ENCODE measurements at regions not wholly inside any gene's neighbourhood (a gene's known extent, or its start where the extent isn't known, plus 50 kb on each side); places are given as distances from the start of the nearest gene placed in this dataset.
"Not testable (repeated sequence)": the region's sequence is repeated elsewhere in the genome, so short reads cannot be mapped to it uniquely, and the experiment has no call there.

DNA sequence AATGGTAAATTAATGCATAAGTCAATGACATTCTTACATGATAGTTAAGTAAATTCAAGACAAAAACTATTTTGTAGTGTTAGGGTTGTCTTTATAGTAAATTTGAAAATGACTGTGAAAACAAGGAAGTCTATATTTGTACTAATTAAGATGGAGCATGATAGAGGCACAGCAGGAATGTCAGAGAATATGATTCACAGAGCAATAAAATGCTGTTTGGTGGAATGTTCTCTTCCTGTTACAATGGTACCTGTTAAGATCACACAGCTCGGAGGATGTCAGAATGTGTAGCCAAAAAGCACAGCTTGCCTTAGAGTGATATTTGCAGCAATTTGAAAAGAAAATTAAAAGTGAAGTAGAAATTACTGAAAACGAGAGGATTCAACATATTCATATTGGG lies 2339.7 kb upstream of the RAG2 start:
- no peaks in the 10 kb centered on the region for H3K36me3 ChIP-seq (ENCODE audit: control insufficient read depth, insufficient read depth, low read length)
- DNase-seq: no peak
- 75% methylated on average over 1 of the region's 2 CpGs for WGBS (ENCODE audit: insufficient coverage, low lambda C conversion rate)
- no peak overlapping the region for H3K4me3 ChIP-seq (ENCODE audit: low read length)
- H3K4me1 ChIP-seq (ENCODE audit: control insufficient read depth, insufficient read depth, low read length): no peaks in the 10 kb centered on the region
- no peaks in the 10 kb centered on the region for H3K27me3 ChIP-seq (ENCODE audit: control insufficient read depth, insufficient read depth, low read length)
- H3K27ac ChIP-seq (ENCODE audit: low read length): no peak overlapping the region
- no peaks in the 10 kb centered on the region for H3K9me3 ChIP-seq (ENCODE audit: control insufficient read depth, low read depth, low read length)

DNA sequence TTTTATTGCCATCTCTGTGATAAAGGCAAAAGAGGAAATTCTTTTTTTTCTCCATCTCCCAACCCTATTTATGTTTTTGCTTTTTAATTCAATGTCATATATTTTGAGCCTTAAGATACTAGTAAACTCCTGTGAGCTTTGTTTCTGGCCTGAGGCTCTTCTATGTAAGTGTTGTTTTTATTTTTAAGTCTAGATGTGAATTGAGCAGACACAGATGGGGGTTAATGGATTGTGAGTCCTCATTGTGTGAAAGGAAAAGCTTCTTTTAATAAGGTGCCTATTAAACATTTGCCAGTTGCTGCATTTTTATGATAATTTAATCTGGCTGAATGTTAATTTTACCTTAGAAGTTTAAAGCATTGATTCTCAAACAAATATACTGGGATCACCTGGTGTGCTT lies 2337.9 kb upstream of the RAG2 start:
- no peaks in the 10 kb centered on the region for H3K36me3 ChIP-seq (ENCODE audit: control insufficient read depth, insufficient read depth, low read length)
- no peaks in the 10 kb centered on the region for H3K9me3 ChIP-seq (ENCODE audit: control insufficient read depth, low read depth, low read length)
- H3K27me3 ChIP-seq (ENCODE audit: control insufficient read depth, insufficient read depth, low read length): no peaks in the 10 kb centered on the region
- H3K4me3 ChIP-seq (ENCODE audit: low read length): no peak overlapping the region
- DNase-seq: no peak
- no peaks in the 10 kb centered on the region for H3K4me1 ChIP-seq (ENCODE audit: control insufficient read depth, insufficient read depth, low read length)
- H3K27ac ChIP-seq (ENCODE audit: low read length): no peak overlapping the region

DNA sequence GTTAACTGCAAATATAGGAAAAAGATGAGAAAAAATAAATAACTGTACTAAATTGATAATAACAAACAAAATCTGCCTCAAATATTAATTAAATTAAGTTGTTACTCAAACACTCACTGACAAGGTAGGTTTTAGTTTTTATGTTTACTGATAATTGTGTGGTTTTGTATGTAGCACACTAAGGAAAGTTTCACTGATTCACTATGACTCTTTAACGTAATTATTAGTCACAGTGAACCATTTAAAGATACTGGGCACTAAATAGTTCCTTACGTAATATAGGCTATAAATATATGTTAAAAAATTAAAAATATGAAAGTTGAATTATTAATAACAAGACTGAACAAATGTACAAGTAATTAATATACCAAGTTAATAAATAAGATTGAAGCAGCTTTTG lies 2330.0 kb upstream of the RAG2 start:
- 100% methylated on average over 2 of the region's 2 CpGs for WGBS (ENCODE audit: insufficient coverage, low lambda C conversion rate)
- no peak for DNase-seq

DNA sequence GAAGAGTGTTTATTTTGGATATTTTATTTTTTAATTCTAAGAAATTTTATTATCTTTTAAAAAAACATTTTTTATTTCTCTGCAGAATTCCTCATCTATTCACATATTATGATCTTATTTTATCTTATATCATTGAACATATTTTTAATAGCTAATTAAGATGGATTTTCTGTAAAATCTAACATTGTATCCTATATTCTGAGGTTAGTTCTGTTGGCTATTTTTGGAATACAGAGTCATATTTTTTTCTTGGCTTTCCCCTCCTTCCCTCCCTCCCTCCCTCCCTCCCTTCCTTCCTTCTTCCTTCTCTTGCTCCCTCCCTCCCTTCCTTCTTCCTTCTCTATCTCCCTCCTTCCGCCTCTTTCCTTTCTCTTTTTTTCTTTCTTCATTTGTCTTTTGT lies 2326.6 kb upstream of the RAG2 start:
- Histone ChIP-seq H3K9me3 (ENCODE audit: control insufficient read depth, low read depth, low read length) (peaks cover 3% of the 10 kb centered on the region), H3K36me3 (ENCODE audit: control insufficient read depth, insufficient read depth, low read length) (no peaks in the 10 kb centered on the region), H3K4me3 (ENCODE audit: low read length) (no peak overlapping the region), H3K4me1 (ENCODE audit: control insufficient read depth, insufficient read depth, low read length) (no peaks in the 10 kb centered on the region), H3K27ac (ENCODE audit: low read length) (no peak overlapping the region), H3K27me3 (ENCODE audit: control insufficient read depth, insufficient read depth, low read length) (no peaks in the 10 kb centered on the region)
- DNase-seq: no peak
- 100% methylated on average over 1 of the region's 1 CpG for WGBS (ENCODE audit: insufficient coverage, low lambda C conversion rate)

More for the DNA sequence above, 2330.0 kb upstream of the RAG2 start:
- H3K4me3 ChIP-seq (ENCODE audit: low read length): no peak overlapping the region
- H3K27ac ChIP-seq (ENCODE audit: low read length): no peak overlapping the region
- H3K36me3 ChIP-seq (ENCODE audit: control insufficient read depth, insufficient read depth, low read length): no peaks in the 10 kb centered on the region
- H3K9me3 ChIP-seq (ENCODE audit: control insufficient read depth, low read depth, low read length): peaks cover 3% of the 10 kb centered on the region
- no peaks in the 10 kb centered on the region for H3K27me3 ChIP-seq (ENCODE audit: control insufficient read depth, insufficient read depth, low read length)
- H3K4me1 ChIP-seq (ENCODE audit: control insufficient read depth, insufficient read depth, low read length): no peaks in the 10 kb centered on the region

DNA sequence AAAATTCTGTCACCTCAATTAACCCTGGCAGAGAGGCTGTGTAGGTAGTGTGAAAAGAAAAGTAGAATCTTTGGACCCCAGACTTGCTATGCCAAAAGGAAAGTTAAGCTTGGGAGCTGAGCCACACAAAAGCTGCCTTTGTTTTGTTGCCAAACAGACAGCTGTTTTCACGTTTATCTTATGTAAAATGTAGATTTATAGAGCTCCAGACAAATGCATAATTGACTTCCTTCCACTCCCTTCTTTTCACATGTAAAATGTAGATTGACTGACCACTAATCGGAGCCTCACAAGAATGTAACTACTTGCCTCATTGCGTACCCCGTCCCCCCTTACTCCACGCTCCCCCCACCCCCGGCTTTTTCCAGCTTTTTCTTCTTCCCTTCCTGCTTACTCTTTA lies 2302.2 kb upstream of the RAG2 start:
- Histone ChIP-seq H3K4me1 (ENCODE audit: control insufficient read depth, insufficient read depth, low read length) (no peaks in the 10 kb centered on the region), H3K4me3 (ENCODE audit: low read length) (no peak overlapping the region), H3K27ac (ENCODE audit: low read length) (no peak overlapping the region), H3K27me3 (ENCODE audit: control insufficient read depth, insufficient read depth, low read length) (no peaks in the 10 kb centered on the region), H3K36me3 (ENCODE audit: control insufficient read depth, insufficient read depth, low read length) (no peaks in the 10 kb centered on the region), H3K9me3 (ENCODE audit: control insufficient read depth, low read depth, low read length) (no peaks in the 10 kb centered on the region)
- WGBS (ENCODE audit: insufficient coverage, low lambda C conversion rate): 60% methylated on average over 1 of the region's 6 CpGs
- no peak for DNase-seq

DNA sequence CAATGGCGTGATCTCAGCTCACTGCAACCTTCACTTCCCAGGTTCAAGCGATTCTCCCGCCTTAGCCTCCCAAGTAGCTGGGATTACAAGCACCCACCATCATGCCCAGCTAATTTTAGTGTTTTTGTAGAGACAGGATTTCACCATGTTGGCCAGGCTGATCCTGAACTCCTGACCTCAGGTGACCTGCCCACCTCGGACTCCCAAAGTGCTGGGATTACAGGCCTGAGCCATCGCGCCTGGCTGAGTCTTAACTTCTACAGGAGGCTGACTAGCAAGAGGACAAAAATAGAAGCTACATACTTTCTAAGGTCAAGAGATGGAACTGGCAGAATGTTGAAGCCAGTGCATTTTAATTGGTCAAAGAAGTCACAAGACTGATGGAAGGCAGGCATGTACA lies 2296.2 kb upstream of the RAG2 start:
- not testable (repeated sequence) for H3K4me3 ChIP-seq (ENCODE audit: low read length); H3K27me3 ChIP-seq (ENCODE audit: control insufficient read depth, insufficient read depth, low read length); H3K27ac ChIP-seq (ENCODE audit: low read length); DNase-seq; H3K9me3 ChIP-seq (ENCODE audit: control insufficient read depth, low read depth, low read length); H3K36me3 ChIP-seq (ENCODE audit: control insufficient read depth, insufficient read depth, low read length); H3K4me1 ChIP-seq (ENCODE audit: control insufficient read depth, insufficient read depth, low read length)
- WGBS (ENCODE audit: insufficient coverage, low lambda C conversion rate): no CpG with 5 or more reads among the region's 6 CpGs

DNA sequence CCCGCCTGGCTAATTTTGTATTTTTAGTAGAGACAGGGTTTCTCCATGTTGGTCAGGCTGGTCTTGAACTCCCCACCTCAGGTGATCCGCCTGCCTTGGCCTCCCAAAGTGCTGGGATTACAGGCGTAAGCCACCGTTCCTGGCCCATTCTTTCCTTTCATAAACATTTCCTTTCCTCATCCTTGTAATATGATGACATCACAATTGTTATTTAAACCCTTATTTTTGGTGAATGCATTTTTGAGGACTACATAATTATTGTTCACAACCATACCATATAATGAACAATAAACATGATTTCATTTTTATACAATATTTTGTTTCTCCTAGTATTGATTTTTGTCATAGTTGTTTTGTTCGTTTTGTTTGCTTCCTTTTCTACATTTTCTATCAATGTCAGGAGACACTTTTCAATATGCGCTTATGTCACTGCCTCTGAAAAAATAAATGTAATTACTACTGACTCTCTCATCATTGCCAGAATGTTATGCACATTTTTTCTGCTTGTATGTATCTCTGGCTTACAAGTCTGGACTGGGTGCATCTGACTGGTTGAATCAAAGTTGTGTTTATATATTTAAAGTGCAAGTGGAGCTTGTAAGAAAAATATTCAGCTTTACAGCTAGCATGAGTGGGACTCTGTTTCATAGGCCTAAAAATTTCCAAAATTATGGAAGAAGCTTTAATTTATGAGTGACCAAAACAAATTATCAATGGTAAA lies 2286.3 kb upstream of the RAG2 start:
- no peak for DNase-seq
- Histone ChIP-seq H3K4me1 (ENCODE audit: control insufficient read depth, insufficient read depth, low read length) (no peaks in the 10 kb centered on the region), H3K36me3 (ENCODE audit: control insufficient read depth, insufficient read depth, low read length) (no peaks in the 10 kb centered on the region), H3K27ac (ENCODE audit: low read length) (no peak overlapping the region), H3K27me3 (ENCODE audit: control insufficient read depth, insufficient read depth, low read length) (no peaks in the 10 kb centered on the region), H3K9me3 (ENCODE audit: control insufficient read depth, low read depth, low read length) (no peaks in the 10 kb centered on the region), H3K4me3 (ENCODE audit: low read length) (no peak overlapping the region)
- WGBS (ENCODE audit: insufficient coverage, low lambda C conversion rate): 78% methylated on average over 4 of the region's 6 CpGs

DNA sequence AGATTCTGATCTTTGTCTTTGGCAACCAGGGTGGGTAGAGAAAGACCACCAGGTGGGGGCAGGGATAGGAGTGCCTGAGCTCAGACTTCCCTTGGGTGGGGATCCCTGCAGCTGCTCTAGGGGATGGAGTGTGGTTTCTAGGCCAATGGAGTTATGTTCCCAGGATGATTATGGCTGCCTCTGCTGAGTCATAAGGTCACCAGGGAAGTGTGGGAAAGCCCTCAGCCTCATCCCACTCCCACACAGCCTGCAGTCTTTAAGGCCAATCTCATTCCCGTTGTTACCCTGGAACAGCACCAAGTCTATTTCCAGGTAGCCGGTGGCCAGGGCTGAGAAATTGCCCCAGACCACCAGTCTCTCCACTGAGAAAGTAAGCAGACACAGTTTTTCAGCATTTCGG lies 2269.3 kb upstream of the RAG2 start:
- no CpG with 5 or more reads among the region's 3 CpGs for WGBS (ENCODE audit: insufficient coverage, low lambda C conversion rate)
- H3K4me1 ChIP-seq (ENCODE audit: control insufficient read depth, insufficient read depth, low read length): no peaks in the 10 kb centered on the region

DNA sequence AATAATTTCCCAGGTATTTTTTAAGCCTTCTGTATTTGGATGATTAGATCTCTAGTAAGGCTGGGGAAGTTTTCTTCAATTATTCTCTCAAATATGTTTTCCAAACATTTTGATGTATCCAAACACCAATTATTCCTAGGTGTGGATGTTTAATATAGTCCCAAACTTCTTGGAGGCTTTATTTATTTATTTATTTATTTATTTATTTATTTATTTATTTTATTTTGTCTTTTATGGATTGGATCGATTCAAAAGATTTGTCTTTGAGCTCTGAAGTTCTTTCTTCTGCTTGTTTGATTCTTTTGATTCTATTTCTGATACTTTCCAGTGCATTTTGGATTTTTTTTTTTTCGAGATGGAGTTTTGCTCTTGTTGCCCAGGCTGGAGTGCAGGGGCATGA lies 2267.9 kb upstream of the RAG2 start:
- no peak for DNase-seq
- WGBS (ENCODE audit: insufficient coverage, low lambda C conversion rate): 90% methylated on average over 2 of the region's 2 CpGs

More for the DNA sequence above, 2269.3 kb upstream of the RAG2 start:
- no peak overlapping the region for H3K4me3 ChIP-seq (ENCODE audit: low read length)
- no peaks in the 10 kb centered on the region for H3K9me3 ChIP-seq (ENCODE audit: control insufficient read depth, low read depth, low read length)
- DNase-seq: no peak
- no peaks in the 10 kb centered on the region for H3K36me3 ChIP-seq (ENCODE audit: control insufficient read depth, insufficient read depth, low read length)
- H3K27ac ChIP-seq (ENCODE audit: low read length): no peak overlapping the region
- H3K27me3 ChIP-seq (ENCODE audit: control insufficient read depth, insufficient read depth, low read length): no peaks in the 10 kb centered on the region

DNA sequence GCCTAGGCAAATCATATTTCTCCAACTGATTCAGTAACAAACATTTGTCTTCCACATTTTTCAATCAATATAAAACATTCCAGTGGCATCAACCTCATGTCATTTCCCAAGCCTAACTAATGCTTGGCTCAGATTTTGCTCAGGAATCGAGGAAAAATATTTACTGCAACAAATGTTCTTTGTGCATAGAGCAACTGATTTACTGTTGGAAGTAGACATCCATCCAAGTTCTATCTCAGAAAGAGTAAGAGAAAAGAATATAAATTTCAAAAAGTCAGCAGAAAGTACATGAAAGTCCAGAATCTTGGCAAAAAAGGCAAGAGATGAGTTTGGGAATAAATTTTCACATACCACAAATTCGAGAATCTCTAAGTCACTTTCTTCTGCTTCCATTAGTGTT lies 2245.0 kb upstream of the RAG2 start:
- no peak overlapping the region for H3K27ac ChIP-seq (ENCODE audit: low read length)
- H3K9me3 ChIP-seq (ENCODE audit: control insufficient read depth, low read depth, low read length): no peaks in the 10 kb centered on the region
- no peaks in the 10 kb centered on the region for H3K4me1 ChIP-seq (ENCODE audit: control insufficient read depth, insufficient read depth, low read length)
- WGBS (ENCODE audit: insufficient coverage, low lambda C conversion rate): 100% methylated on average over 1 of the region's 2 CpGs
- H3K4me3 ChIP-seq (ENCODE audit: low read length): no peak overlapping the region
- no peaks in the 10 kb centered on the region for H3K36me3 ChIP-seq (ENCODE audit: control insufficient read depth, insufficient read depth, low read length)
- no peak for DNase-seq
- H3K27me3 ChIP-seq (ENCODE audit: control insufficient read depth, insufficient read depth, low read length): no peaks in the 10 kb centered on the region

More for the DNA sequence above, 2267.9 kb upstream of the RAG2 start:
- Histone ChIP-seq H3K36me3 (ENCODE audit: control insufficient read depth, insufficient read depth, low read length) (no peaks in the 10 kb centered on the region), H3K27me3 (ENCODE audit: control insufficient read depth, insufficient read depth, low read length) (no peaks in the 10 kb centered on the region), H3K4me3 (ENCODE audit: low read length) (no peak overlapping the region), H3K4me1 (ENCODE audit: control insufficient read depth, insufficient read depth, low read length) (no peaks in the 10 kb centered on the region), H3K9me3 (ENCODE audit: control insufficient read depth, low read depth, low read length) (no peaks in the 10 kb centered on the region), H3K27ac (ENCODE audit: low read length) (no peak overlapping the region)

DNA sequence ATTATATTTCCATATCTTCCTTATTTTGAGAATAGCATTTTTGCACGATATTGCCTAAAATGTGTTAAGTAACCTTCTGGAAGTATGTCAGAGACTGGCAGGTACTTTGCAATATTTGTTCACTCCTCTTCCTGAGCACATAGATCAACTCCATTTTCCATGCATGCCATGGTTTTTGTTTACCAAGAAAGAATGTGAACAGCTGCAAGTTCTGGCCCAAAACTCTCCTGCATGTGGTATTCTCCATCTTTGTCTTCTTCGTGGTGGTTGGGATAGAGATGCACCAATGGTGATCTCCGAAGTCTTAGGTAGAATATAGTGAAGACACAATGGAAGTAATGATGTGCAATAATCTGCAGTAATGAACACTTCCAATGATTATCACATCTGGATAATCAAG lies 2241.0 kb upstream of the RAG2 start:
- no peaks in the 10 kb centered on the region for H3K27me3 ChIP-seq (ENCODE audit: control insufficient read depth, insufficient read depth, low read length)
- 94% methylated on average over 2 of the region's 3 CpGs for WGBS (ENCODE audit: insufficient coverage, low lambda C conversion rate)
- H3K27ac ChIP-seq (ENCODE audit: low read length): no peak overlapping the region
- no peaks in the 10 kb centered on the region for H3K4me1 ChIP-seq (ENCODE audit: control insufficient read depth, insufficient read depth, low read length)
- H3K36me3 ChIP-seq (ENCODE audit: control insufficient read depth, insufficient read depth, low read length): no peaks in the 10 kb centered on the region
- DNase-seq: no peak
- no peak overlapping the region for H3K4me3 ChIP-seq (ENCODE audit: low read length)
- H3K9me3 ChIP-seq (ENCODE audit: control insufficient read depth, low read depth, low read length): no peaks in the 10 kb centered on the region
